Stimulated activated CD4-positive, alpha-beta T cell treated with anti-CD3 and anti-CD28 coated beads, Interleukin-2, amount 100 ng/mL, for 4 hours (primary cell): ENCODE measurements at regions not wholly inside any gene's neighbourhood (a gene's known extent, or its start where the extent isn't known, plus 50 kb on each side); places are given as distances from the start of the nearest gene placed in this dataset.

Source experiments
- DNase-seq: peaks from one replicate; pipeline ENCODE4 v3.0.0-alpha.2; 2020; ENCODE audit warnings: low read depth

- no peak for DNase-seq
These were observed 180.0 kb upstream of the ARL4C start for GRCh38 chr2:234676783-234677450.

DNA sequence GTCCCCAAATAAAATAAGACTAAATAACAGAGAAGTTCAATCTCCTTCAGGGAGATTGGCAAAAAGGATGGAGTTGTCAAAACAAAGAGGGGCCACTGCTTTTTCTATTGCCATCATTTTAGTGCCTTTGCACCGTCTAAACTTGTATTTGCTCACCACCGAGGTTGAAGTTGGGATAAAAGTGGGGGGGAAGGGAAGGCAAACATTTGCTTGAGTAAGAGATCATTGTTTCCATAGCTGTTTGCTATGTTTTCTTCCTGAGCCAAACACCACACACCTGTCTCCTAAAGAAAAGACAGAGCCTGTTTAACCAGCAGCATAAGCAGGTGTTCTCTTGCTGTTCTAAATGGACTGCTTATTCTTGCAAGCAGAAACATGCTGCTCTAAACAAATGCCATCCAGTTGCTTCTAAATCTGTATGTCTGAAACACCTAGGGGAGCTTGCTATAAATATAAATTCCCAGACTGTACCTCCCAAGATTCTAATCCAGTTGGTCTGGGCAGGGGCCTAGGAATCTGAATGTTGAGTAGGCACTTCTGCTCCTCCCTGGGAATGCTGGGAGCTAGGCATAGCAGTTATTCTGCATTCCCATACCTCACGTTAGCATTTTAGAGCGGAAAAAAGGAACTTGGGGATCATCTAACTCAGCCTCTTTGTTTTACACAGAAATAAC lies 179.4 kb upstream of the ARL4C start:
- DNase-seq, result no peak

- DNase-seq, result no peak
These were observed 177.9 kb upstream of the ARL4C start for GRCh38 chr2:234674781-234675201.

- no peak for DNase-seq
These were observed 177.3 kb upstream of the ARL4C start for GRCh38 chr2:234673961-234674759.

GRCh38 chr2:234673501-234673900 lies 176.6 kb upstream of the ARL4C start:
- DNase-seq, result no peak

DNA sequence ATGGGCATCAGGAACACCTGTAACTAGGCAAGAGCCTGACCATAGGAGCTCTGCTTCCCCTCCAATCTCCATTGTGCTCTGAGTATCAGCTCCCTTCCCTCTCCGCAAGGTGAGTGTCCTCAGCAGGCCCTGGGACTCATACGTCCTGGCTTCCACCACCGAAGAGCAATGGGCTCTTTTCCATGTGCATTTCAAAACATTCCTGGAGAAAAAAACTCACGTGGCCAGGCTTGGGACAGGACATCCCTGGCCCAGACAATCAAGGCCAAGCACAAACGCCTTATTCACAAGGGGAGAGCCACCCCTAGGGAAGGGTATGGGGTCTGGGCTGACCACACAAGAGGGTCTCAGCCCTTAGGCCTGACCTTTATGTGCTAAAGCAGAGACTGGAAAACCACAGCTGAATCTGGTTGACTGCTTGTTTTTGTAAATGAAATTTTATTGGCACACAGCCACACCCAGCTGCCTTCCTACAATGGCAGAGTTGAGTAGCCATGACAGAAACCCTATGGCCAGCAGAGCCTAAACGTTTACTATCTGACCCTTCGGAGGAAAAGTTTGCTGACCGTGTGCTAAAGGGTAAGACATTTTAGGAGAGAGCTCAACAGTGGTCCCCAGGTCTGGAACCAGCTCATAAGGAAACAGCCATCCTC lies 175.7 kb upstream of the ARL4C start:
- no peak for DNase-seq

DNA sequence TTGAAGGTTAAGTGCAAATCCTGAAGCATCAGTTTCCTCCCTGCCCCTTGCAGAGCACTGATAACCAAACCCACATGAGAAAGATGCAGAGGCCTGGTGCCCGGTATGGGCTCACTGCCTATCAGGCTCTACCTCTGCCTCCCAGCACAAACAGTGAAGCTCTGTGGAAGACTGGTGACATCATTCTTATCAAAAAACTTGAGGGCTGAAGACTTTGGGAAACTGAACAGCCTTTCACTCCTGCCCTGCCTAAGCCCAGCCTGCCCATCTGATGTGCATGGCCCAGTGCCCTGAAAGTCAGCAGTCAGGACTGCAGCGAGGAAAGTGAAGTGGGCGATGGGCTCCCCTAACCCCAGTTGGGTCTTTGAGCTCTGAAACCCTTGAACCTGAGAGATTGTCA lies 174.8 kb upstream of the ARL4C start:
- no peak for DNase-seq

DNA sequence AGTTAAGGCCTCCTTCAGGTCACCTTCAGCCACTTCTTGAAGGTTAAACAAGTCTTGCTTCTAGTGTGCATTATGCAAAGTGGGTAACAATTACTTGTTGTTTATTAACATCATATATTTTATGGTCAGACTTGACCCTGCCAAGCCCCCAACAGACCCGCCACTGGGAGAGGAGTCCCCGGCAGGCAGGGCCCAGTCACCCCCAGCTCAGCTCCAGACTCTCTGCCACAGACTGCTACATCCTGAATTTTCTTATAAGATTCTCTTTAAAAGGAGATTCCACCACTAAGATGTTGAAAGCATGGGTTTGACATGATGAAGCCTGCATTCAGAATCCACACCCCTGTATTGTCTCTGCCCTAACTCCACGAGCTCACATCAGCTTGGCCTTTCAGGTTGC lies 174.3 kb upstream of the ARL4C start:
- DNase-seq, result no peak

GRCh38 chr2:234670806-234671205 lies 173.9 kb upstream of the ARL4C start:
- DNase-seq, result no peak

GRCh38 chr2:234670052-234670451 lies 173.2 kb upstream of the ARL4C start:
- DNase-seq, result no peak

DNA sequence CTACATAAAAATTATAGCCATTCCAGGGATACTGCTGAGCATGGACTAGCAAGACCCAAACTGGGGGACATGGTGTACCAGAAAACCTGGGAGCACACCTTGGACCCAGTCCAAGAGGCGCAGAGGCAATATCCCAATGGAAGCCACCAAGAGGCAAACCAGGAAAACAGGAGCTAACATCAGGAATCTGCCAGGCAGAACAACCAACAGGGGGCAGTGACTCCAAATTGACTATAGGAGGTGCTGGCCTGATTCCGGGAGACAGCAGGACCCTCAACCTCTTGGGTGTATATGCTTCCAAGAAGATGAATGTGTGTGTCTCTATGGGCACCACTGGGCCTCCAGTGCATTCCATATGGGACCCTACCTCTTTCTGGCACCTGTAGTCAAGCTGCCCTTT lies 172.7 kb upstream of the ARL4C start:
- no peak for DNase-seq

- no peak for DNase-seq
These were observed 172.1 kb upstream of the ARL4C start for GRCh38 chr2:234669001-234669400.

GRCh38 chr2:234666911-234667310 lies 170.0 kb upstream of the ARL4C start:
- no peak for DNase-seq

- DNase-seq, result no peak
These were observed 168.4 kb upstream of the ARL4C start for GRCh38 chr2:234665304-234665703.

DNA sequence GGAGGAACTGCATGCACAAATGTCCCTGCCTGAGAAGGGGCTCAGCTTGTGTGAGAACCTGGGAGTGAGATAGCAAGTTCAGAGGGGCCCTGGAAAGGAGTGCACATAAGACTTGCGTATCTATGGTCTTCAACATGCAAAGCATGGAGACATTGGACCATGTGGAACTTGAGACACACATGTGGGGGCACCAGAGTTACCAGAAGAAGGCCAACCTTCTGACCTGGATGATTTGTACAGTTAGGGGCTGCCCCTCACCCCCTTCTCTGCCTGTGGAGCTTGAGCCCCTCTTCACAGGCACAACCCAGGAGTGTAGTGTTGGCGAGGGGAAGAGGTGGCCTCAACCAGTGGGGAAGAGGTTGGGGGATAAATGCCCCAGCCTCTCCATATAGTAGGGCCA lies 165.0 kb upstream of the ARL4C start:
- no peak for DNase-seq

GRCh38 chr2:234661175-234661574 lies 164.3 kb upstream of the ARL4C start:
- DNase-seq, result no peak

- no peak for DNase-seq
These were observed 158.8 kb upstream of the ARL4C start for GRCh38 chr2:234655706-234656105.

DNA sequence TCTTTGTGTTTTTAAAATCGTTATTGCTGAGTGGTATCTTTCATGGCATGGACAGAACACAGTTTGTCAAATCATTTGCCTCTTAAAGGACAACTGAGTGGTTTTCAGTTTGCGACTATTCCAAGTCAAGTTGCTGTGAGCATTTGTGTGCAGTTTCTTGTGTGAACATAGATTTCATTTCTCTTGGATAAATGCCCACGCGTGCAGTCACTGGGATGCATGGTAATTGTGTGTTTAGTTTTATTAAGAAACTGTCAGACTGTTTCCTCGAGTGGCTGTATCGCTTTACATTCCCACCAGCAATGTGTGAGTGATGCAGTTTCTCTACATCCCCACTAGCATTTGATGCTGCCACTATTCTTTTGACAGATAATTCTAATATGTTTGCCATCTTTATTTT lies 154.0 kb upstream of the ARL4C start:
- DNase-seq, result no peak

DNA sequence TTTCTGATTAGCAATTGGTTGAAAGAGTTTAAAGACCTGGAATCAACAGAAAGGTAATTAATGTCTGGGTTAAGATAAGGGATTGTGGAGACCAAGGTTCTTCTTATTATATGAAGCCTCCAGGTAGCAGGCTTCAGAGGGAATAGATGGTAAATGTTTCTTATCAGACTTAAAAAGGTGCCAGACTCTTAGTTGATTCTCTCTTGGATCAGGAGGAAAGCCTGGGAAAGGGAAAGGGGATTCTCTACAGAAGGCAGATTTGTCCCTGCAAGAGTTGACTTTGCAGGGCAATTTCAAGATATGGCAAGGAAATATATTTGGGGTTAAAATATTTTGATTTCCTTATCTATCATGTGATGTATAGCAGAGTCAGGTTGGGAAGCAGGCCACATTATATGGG lies 153.1 kb upstream of the ARL4C start:
- no peak for DNase-seq

DNA sequence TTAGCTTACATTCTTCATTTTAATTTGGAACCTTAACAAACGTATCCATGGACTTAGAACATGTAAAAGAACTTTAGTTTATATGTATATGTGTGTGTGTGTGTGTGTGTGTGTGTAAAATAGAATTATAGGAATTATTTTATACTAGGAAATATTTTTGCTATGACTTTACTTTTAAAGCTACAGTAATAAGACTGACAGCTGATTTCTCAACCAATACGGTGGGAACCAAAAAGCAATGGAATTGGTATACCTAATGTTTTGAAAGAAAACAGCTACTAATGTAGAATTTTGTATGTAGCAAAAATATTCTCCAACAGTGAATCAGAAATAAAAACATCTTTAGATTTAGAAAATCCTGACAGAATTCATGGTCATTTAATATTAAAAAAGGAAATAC lies 146.5 kb upstream of the ARL4C start:
- no peak for DNase-seq

DNA sequence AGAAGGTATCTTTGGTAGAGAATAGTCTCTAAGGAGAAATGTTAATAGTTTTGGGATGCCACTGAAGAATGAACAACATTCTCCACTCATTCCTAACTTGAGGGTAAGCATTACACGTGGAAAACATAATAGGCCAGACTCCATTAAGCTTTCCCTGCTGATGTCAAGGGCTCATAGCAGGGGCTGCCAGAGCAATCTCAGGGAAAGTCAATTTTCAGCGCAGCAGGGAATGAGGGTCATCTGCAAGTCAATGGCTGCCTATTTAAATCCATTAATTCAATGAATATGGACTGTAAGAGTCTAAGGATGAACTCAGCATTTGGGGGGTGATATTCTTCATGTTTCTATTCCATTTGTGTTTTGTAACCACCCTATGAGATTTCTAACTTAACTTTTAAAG lies 144.2 kb upstream of the ARL4C start:
- DNase-seq, result no peak

GRCh38 chr2:234640657-234641056 lies 143.8 kb upstream of the ARL4C start:
- no peak for DNase-seq

DNA sequence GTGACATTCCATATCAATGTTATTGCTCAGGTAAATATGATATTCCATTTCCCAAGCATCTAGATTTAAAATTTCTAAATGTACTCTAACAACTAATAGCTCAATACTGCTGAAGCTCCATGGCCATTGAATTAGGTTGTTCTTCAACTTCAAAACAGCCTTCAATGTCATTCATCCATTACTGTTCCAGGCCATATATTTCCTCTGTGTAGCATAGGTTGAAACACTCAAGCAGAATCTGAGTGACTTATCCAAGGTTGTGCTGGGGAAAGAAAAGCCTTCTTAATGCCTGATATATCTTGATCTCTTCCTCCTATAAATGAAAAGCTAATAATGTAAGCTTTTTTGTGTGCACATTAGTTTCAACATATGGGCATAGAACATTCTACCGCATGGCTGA lies 142.1 kb upstream of the ARL4C start:
- no peak for DNase-seq
